ENCODE measurements at regions not wholly inside any gene's neighbourhood (a gene's known extent, or its start where the extent isn't known, plus 50 kb on each side); places are given as distances from the start of the nearest gene placed in this dataset.
"Not testable (repeated sequence)": the region's sequence is repeated elsewhere in the genome, so short reads cannot be mapped to it uniquely, and the experiment has no call there.

DNA sequence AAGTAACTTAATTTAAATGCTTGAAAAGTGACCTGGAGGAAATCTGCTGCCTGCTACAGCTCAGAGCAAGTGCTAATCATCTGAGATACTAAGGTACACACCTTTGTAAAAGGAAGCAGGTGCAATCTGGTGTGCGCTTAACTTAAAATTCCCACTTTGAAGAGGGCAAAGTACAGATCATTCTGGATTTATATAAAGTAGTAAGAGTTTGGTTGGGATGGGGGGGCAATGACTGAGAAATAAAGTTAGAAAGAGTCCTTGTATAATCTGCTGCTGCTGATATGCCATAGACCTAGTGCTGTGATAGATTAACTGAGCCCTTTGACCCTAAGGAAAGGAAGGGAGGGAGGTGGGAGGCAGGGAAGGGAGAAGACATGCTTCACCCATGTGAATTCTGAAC lies 141.0 kb downstream of the MTNR1A start:
- no peak for TF ChIP-seq CTCF (conservative IDR thresholded peaks at IDR 0.05; ENCODE audit: low read length)
- H3K4me3 ChIP-seq (ENCODE audit: low read length), result no peak overlapping the region
- no peak for DNase-seq (ENCODE audit: low read depth)

DNA sequence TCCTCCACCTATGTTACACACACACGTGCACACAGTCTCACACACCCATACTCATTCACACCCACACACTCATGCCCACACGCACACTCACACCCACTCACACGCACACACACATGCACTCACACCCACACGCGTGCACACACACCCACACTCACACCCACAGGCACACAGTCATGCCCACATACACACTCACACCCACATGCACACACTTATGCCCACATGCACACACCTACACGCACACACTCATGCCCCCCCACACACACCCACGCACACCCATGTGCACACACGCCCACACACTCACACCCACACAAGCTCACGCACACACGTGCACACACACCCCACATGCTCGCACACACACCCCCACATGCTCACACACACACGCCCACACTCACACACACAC lies 140.0 kb downstream of the F11 start:
- no peak for DNase-seq (ENCODE audit: low read depth)
- H3K4me3 ChIP-seq (ENCODE audit: low read length), result no peak overlapping the region
- TF ChIP-seq CTCF (conservative IDR thresholded peaks at IDR 0.05; ENCODE audit: low read length), result no peak

DNA sequence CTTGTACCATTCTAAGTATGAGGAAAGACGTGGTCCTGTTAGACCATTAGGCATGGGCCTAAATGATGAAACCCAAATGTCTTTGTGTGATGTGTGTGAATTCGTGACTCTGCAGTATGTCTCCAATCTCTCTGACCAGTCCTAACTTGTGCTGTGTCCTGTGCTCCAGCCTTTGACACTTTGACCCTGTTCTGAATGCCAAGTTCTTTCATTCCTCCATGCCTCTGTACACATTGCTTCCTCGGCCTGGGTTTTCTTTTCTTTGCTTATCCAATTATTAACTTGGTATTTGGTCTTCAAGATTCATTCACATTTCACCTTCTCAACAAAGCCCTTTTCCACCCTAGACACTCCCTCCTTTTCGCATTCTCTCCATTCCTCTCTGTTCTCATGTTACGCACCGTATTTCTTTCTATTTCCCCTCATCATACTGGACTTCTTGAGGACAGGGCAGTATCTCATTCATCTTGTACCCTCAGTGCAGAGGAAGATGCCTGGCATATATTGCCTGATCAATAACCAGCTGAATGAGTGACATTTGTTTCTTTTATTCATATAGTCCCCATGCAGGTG lies 138.7 kb downstream of the F11 start:
- DNase-seq (ENCODE audit: low read depth), result no peak
- TF ChIP-seq CTCF (conservative IDR thresholded peaks at IDR 0.05; ENCODE audit: low read length), result no peak
- no peak overlapping the region for H3K4me3 ChIP-seq (ENCODE audit: low read length)

DNA sequence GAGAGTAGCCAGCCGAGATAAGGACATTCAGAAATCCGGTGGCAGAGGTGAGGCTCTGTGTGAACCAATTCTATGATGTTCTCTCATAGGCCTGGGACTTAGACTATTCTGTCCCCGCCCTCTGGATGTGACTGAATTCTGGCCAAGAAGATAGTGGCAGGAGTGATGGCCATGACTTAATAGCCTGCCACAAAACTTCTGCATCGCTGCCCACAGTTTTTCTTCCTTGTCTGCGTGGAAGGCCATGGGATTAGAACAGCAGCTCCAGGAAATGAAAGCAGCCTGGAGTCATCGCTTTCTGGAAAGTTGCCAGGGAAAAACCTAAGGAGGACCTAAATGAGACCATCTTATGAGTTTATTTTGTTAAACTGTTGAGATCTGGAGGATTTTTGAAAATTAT lies 134.7 kb downstream of the F11 start:
- TF ChIP-seq CTCF (conservative IDR thresholded peaks at IDR 0.05; ENCODE audit: low read length), result no peak
- no peak for DNase-seq (ENCODE audit: low read depth)
- no peak overlapping the region for H3K4me3 ChIP-seq (ENCODE audit: low read length)

GRCh38 chr4:186392017-186392416 lies 126.0 kb downstream of the F11 start:
- no peak for TF ChIP-seq CTCF (conservative IDR thresholded peaks at IDR 0.05; ENCODE audit: low read length)
- no peak for DNase-seq (ENCODE audit: low read depth)
- H3K4me3 ChIP-seq (ENCODE audit: low read length), result no peak overlapping the region

DNA sequence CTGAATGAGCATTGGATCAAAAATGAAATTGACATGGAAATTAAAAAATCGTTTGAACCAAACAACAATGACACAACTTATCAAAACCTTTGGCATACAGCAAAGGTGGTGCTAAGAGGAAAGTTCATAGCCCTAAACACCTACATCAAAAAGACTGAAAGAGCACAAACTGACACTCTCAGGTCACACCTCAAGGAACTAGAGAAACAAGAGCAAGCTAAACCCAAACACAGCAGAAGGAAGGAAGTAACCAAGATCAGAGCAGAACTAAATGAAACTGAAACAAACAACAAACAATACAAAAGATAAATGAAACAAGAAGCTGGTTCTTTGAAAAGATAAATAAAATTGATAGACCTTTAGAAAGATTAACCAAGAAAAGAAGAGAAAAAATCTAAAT lies 118.3 kb downstream of the F11 start:
- DNase-seq (ENCODE audit: low read depth); H3K4me3 ChIP-seq (ENCODE audit: low read length): not testable (repeated sequence)

DNA sequence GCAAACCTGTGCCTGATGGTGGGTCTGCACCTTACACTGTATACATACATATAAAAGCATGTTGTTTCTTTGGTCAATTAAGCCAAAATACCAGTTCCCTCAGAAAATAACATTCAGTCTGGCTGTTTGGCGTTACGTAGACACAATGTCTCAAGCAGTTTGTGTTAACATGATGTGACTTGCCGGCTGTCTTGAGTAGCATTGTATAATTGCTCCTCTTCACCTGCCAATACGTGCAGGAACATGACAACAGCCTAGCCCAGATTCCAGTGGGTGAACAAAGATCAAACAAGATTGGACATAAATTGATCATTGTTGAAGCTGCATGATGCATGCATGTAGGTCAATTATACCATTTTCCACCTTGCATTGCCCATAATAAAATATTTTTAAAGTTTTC lies 102.3 kb downstream of the F11 start:
- no peak for TF ChIP-seq CTCF (conservative IDR thresholded peaks at IDR 0.05; ENCODE audit: low read length)
- no peak for DNase-seq (ENCODE audit: low read depth)
- no peak overlapping the region for H3K4me3 ChIP-seq (ENCODE audit: low read length)

- no peak for TF ChIP-seq CTCF (conservative IDR thresholded peaks at IDR 0.05; ENCODE audit: low read length)
- H3K4me3 ChIP-seq (ENCODE audit: low read length), result no peak overlapping the region
- no peak for DNase-seq (ENCODE audit: low read depth)
Measured at GRCh38 chr4:186366326-186366725, 100.3 kb downstream of the F11 start.

GRCh38 chr4:186363038-186363437 lies 97.0 kb downstream of the F11 start:
- not testable (repeated sequence) for H3K4me3 ChIP-seq (ENCODE audit: low read length); DNase-seq (ENCODE audit: low read depth)
